ENCODE measurements at regions not wholly inside any gene's neighbourhood (a gene's known extent, or its start where the extent isn't known, plus 50 kb on each side); places are given as distances from the start of the nearest gene placed in this dataset.

DNA sequence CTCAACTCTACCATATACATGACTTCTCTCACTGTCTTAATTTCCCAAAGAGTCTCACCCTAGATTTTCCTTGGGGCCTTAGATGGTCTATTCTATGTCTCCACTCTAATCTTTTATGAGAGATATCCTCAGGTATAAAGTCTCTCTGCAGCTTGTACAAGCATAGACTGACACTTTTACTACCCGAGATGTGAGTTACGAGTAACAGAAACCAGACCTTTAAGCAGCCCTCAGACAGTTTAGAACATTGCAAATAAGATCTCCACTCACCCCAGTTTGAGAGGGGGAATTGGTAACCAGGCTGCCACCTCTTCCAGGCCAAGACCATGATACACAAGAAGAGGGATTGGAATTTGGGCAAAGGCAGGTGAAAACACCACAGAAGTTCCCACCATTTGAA lies 542.5 kb downstream of the TLE4 start:
- intact Hi-C loops (cut with micrococcal nuclease; ENCODE audit: unreplicated experiment) = no loop called here
- no peaks in the 10 kb centered on the region for H3K9me3 Mint-ChIP-seq (ENCODE audit: low read depth, unreplicated experiment)
- no peak overlapping the region for H3K4me3 Mint-ChIP-seq (ENCODE audit: low read depth, unreplicated experiment)
- TF ChIP-seq, protein P1, sequence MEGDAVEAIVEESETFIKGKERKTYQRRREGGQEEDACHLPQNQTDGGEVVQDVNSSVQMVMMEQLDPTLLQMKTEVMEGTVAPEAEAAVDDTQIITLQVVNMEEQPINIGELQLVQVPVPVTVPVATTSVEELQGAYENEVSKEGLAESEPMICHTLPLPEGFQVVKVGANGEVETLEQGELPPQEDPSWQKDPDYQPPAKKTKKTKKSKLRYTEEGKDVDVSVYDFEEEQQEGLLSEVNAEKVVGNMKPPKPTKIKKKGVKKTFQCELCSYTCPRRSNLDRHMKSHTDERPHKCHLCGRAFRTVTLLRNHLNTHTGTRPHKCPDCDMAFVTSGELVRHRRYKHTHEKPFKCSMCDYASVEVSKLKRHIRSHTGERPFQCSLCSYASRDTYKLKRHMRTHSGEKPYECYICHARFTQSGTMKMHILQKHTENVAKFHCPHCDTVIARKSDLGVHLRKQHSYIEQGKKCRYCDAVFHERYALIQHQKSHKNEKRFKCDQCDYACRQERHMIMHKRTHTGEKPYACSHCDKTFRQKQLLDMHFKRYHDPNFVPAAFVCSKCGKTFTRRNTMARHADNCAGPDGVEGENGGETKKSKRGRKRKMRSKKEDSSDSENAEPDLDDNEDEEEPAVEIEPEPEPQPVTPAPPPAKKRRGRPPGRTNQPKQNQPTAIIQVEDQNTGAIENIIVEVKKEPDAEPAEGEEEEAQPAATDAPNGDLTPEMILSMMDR (IDR thresholded peaks at IDR 0.05; ENCODE audit: unreplicated experiment) = no peak
- H3K36me3 Mint-ChIP-seq (ENCODE audit: insufficient read depth, unreplicated experiment) = no peaks in the 10 kb centered on the region
- DNase-seq = no peak
- CTCF ChIA-PET = no interaction called here
- H3K4me1 Mint-ChIP-seq (ENCODE audit: low read depth, unreplicated experiment) = no peaks in the 10 kb centered on the region
- no peaks in the 10 kb centered on the region for H3K27me3 Mint-ChIP-seq (ENCODE audit: unreplicated experiment)
- no TSS peak for BruUV-seq (replicated peaks)
- no peak overlapping the region for H3K27ac Mint-ChIP-seq (ENCODE audit: unreplicated experiment)

DNA sequence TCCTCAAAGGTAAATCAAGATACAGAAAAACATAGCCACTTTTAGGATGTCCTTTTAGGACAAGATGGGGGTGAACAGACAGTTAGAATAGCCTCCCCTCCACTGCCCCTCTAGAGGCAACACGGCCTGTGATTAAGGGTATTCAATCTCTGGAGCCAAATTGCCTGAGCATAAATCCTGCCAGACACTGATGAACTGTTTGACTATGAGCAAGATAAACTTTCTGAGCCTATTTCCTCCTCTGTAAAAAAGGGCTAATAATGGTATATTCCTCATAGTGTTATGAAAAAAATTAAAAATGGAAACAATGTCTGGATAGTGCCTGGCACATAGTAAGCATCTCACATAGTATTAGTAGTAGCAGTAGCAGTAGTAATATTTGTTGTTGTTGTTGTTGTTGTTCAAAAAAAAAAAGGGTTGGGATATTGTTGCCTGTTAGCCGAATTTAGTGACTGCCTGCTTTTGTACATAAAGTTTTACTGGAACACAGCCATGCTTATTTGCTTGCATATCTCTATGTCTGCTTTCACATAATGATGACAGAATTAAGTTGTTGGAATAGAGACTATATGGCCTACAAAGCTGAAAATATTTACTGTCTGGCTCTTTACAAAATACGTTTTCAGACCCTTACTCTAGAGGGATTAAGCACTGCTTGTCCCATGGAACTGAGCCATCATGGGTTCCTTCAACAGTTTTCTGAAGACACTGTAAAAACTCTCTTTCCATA lies 536.3 kb downstream of the TLE4 start:
- CTCF ChIA-PET = no interaction called here
- Mint-ChIP-seq H3K4me3 (ENCODE audit: low read depth, unreplicated experiment) (no peak overlapping the region), H3K9me3 (ENCODE audit: low read depth, unreplicated experiment) (no peaks in the 10 kb centered on the region), H3K4me1 (ENCODE audit: low read depth, unreplicated experiment) (no peaks in the 10 kb centered on the region), H3K36me3 (ENCODE audit: insufficient read depth, unreplicated experiment) (no peaks in the 10 kb centered on the region), H3K27ac (ENCODE audit: unreplicated experiment) (no peak overlapping the region), H3K27me3 (ENCODE audit: unreplicated experiment) (no peaks in the 10 kb centered on the region)
- no peak for DNase-seq
- intact Hi-C loops (cut with micrococcal nuclease; ENCODE audit: unreplicated experiment) = no loop called here
- TF ChIP-seq, protein P1 (IDR thresholded peaks at IDR 0.05; ENCODE audit: unreplicated experiment) = no peak
- BruUV-seq (replicated peaks) = no TSS peak

DNA sequence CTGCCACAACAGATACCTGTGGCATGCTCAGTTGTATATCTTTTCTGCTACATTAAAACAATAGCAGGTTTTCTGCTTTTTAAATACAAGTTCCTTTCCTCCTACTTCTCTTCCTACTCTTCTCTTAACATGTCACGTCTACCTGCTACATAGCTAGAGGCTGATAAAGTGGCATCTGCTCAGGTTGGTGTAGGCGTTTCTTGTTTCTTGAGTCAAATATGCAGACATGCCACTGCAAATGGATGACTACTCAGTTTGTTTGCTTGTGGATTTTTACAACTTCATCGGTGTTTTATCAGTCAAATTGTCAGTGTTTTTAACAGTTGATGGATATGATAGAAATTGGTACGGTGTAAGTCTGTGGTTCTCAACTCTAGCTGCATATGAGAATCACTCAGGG lies 525.7 kb downstream of the TLE4 start:
- H3K4me1 Mint-ChIP-seq (ENCODE audit: low read depth, unreplicated experiment) = no peaks in the 10 kb centered on the region
- H3K9me3 Mint-ChIP-seq (ENCODE audit: low read depth, unreplicated experiment) = peaks cover 7% of the 10 kb centered on the region
- CTCF ChIA-PET = no interaction called here
- H3K27ac Mint-ChIP-seq (ENCODE audit: unreplicated experiment) = no peak overlapping the region
- BruUV-seq (replicated peaks) = no TSS peak
- H3K4me3 Mint-ChIP-seq (ENCODE audit: low read depth, unreplicated experiment) = no peak overlapping the region
- no peaks in the 10 kb centered on the region for H3K27me3 Mint-ChIP-seq (ENCODE audit: unreplicated experiment)
- no peak for DNase-seq
- H3K36me3 Mint-ChIP-seq (ENCODE audit: insufficient read depth, unreplicated experiment) = no peaks in the 10 kb centered on the region
- TF ChIP-seq, protein P1 (IDR thresholded peaks at IDR 0.05; ENCODE audit: unreplicated experiment) = no peak
- intact Hi-C loops (cut with micrococcal nuclease; ENCODE audit: unreplicated experiment) = loop anchor here (10.0 kb wide), 1 partner anchor 57 kb away; no protein-coding TSS in a partner anchor

DNA sequence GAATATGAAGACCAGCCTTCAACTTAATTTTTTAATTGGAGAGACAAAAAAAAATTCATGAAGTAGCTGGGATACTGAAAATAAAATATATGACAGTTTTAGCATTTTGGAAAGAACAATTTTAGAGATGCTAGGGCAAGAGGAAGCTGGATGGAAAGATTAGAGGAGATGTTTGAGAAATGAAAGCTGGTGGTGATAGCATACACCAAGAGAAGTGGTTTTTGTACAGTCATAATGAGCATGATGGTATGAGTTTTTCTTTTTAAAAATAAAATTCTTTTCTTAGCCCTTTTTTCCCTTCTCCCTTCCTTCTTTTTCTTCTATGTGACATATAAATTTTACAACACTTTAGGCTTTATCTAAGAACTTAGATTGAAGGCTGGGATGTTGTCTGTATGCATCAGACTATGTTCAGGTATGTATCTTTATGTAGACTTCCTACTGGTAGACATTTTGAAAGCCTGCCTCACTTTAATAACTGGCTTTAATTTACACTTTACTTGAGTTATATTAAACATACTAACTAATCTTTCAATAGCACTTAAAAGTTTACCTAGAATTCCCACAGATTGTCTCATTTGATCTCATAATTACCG lies 522.5 kb downstream of the TLE4 start:
- CTCF ChIA-PET = no interaction called here
- H3K36me3 Mint-ChIP-seq (ENCODE audit: insufficient read depth, unreplicated experiment) = no peaks in the 10 kb centered on the region
- peaks cover 7% of the 10 kb centered on the region for H3K9me3 Mint-ChIP-seq (ENCODE audit: low read depth, unreplicated experiment)
- TF ChIP-seq, protein P1 (IDR thresholded peaks at IDR 0.05; ENCODE audit: unreplicated experiment) = no peak
- no peaks in the 10 kb centered on the region for H3K4me1 Mint-ChIP-seq (ENCODE audit: low read depth, unreplicated experiment)
- DNase-seq = no peak
- H3K27ac Mint-ChIP-seq (ENCODE audit: unreplicated experiment) = no peak overlapping the region
- H3K27me3 Mint-ChIP-seq (ENCODE audit: unreplicated experiment) = no peaks in the 10 kb centered on the region
- intact Hi-C loops (cut with micrococcal nuclease; ENCODE audit: unreplicated experiment) = loop anchor here (10.0 kb wide), 1 partner anchor 61 kb away; no protein-coding TSS in a partner anchor
- no peak overlapping the region for H3K4me3 Mint-ChIP-seq (ENCODE audit: low read depth, unreplicated experiment)
- BruUV-seq (replicated peaks) = no TSS peak
